ENCODE measurements at regions not wholly inside any gene's neighbourhood (a gene's known extent, or its start where the extent isn't known, plus 50 kb on each side); places are given as distances from the start of the nearest gene placed in this dataset.

- 67% methylated on average over 3 of the region's 4 CpGs for WGBS (ENCODE audit: insufficient coverage)
- DNase-seq (no peak), ATAC-seq (ENCODE audit: low read depth) (no peak)
- no peak for TF ChIP-seq EZH2 (IDR thresholded peaks at IDR 0.05; ENCODE audit: borderline replicate concordance, insufficient read depth, low read depth, low read length, poor library complexity, severe bottlenecking)
- TF ChIP-seq CTCF (IDR thresholded peaks at IDR 0.05) = no peak
- Mint-ChIP-seq H3K4me1 (no peaks in the 10 kb centered on the region), H3K27ac (no peak overlapping the region), H3K4me3 (no peak overlapping the region), H3K9me3 (ENCODE audit: insufficient read depth) (no peaks in the 10 kb centered on the region), H3K27me3 (peaks cover 3% of the 10 kb centered on the region)
- Histone ChIP-seq H3K9ac (ENCODE audit: low read length) (no peak overlapping the region), H3K27me3 (replicated peaks in 1 of 4; ENCODE audit: control extremely low read depth in 1 of 4, control insufficient read depth in 3 of 4, insufficient read depth in 4 of 4, low read length in 3 of 4) (peaks cover 0 to 6% (median 0%) of the 10 kb centered on the region in 4 experiments), H3K27ac (ENCODE audit: low read length in 2 of 2) (no peak overlapping the region), H4K20me1 (ENCODE audit: control insufficient read depth, insufficient read depth, low read length, poor library complexity, severe bottlenecking) (no peaks in the 10 kb centered on the region), H3K4me2 (replicated peaks; ENCODE audit: low read depth, low read length, poor library complexity, severe bottlenecking) (no peak overlapping the region), H3K36me3 (replicated peaks in 1 of 2; ENCODE audit: control extremely low read depth in 1 of 2, control insufficient read depth in 1 of 2, extremely low read depth in 1 of 2, insufficient read depth in 2 of 2, low read length in 1 of 2) (no peaks in the 10 kb centered on the region), H3K9me3 (ENCODE audit: control extremely low read depth in 1 of 3, control insufficient read depth in 2 of 3, insufficient read depth in 1 of 3, low read length in 2 of 3) (no peaks in the 10 kb centered on the region), H3K79me2 (ENCODE audit: control insufficient read depth, insufficient read depth, low read length) (no peaks in the 10 kb centered on the region), H3K4me1 (ENCODE audit: control insufficient read depth in 2 of 2, insufficient read depth in 2 of 2, low read length in 2 of 2) (no peaks in the 10 kb centered on the region), H2AFZ (ENCODE audit: insufficient read depth, low read depth, low read length, poor library complexity, severe bottlenecking) (no peak overlapping the region), H3K4me3 (ENCODE audit: control extremely low read depth in 1 of 5, extremely low read depth in 1 of 5, insufficient read depth in 1 of 5, low read depth in 2 of 5, low read length in 4 of 5) (no peak overlapping the region)
- ChIA-PET CTCF (interaction anchor here (1.4 kb wide), 1 partner anchor 9 kb away, joined by 3 read pairs; no protein-coding TSS in a partner anchor), POLR2A (no interaction called here)
- intact Hi-C loops (cut with micrococcal nuclease) = no loop called here
Observed at GRCh38 chr1:184199438-184200085, 148.0 kb downstream of the TSEN15 start.

- no peak overlapping the region for H3K27ac Mint-ChIP-seq
- H3K4me3 Mint-ChIP-seq = no peak overlapping the region
- no peaks in the 10 kb centered on the region for H3K9me3 Mint-ChIP-seq (ENCODE audit: insufficient read depth)
- Histone ChIP-seq H3K4me1 (ENCODE audit: control insufficient read depth in 2 of 2, insufficient read depth in 2 of 2, low read length in 2 of 2) (no peaks in the 10 kb centered on the region), H3K9ac (ENCODE audit: low read length) (no peak overlapping the region), H3K79me2 (ENCODE audit: control insufficient read depth, insufficient read depth, low read length) (no peaks in the 10 kb centered on the region), H3K27me3 (replicated peaks in 1 of 4; ENCODE audit: control extremely low read depth in 1 of 4, control insufficient read depth in 3 of 4, insufficient read depth in 4 of 4, low read length in 3 of 4) (peaks cover 0 to 5% (median 0%) of the 10 kb centered on the region in 4 experiments), H4K20me1 (ENCODE audit: control insufficient read depth, insufficient read depth, low read length, poor library complexity, severe bottlenecking) (no peaks in the 10 kb centered on the region), H3K4me2 (replicated peaks; ENCODE audit: low read depth, low read length, poor library complexity, severe bottlenecking) (no peak overlapping the region), H2AFZ (ENCODE audit: insufficient read depth, low read depth, low read length, poor library complexity, severe bottlenecking) (no peak overlapping the region), H3K36me3 (replicated peaks in 1 of 2; ENCODE audit: control extremely low read depth in 1 of 2, control insufficient read depth in 1 of 2, extremely low read depth in 1 of 2, insufficient read depth in 2 of 2, low read length in 1 of 2) (no peaks in the 10 kb centered on the region), H3K9me3 (ENCODE audit: control extremely low read depth in 1 of 3, control insufficient read depth in 2 of 3, insufficient read depth in 1 of 3, low read length in 2 of 3) (no peaks in the 10 kb centered on the region), H3K4me3 (ENCODE audit: control extremely low read depth in 1 of 5, extremely low read depth in 1 of 5, insufficient read depth in 1 of 5, low read depth in 2 of 5, low read length in 4 of 5) (no peak overlapping the region), H3K27ac (ENCODE audit: low read length in 2 of 2) (no peak overlapping the region)
- no peak for ATAC-seq (ENCODE audit: low read depth)
- ChIA-PET POLR2A (no interaction called here), CTCF (interaction anchor here (1.2 kb wide), 1 partner anchor 9 kb away, joined by 3 read pairs; no protein-coding TSS in a partner anchor)
- 72% methylated on average over 2 of the region's 2 CpGs for WGBS (ENCODE audit: insufficient coverage)
- no peak for DNase-seq
- peaks cover 14% of the 10 kb centered on the region for H3K27me3 Mint-ChIP-seq
- TF ChIP-seq EZH2 (IDR thresholded peaks at IDR 0.05; ENCODE audit: borderline replicate concordance, insufficient read depth, low read depth, low read length, poor library complexity, severe bottlenecking) (no peak), CTCF (IDR thresholded peaks at IDR 0.05) (no peak)
- H3K4me1 Mint-ChIP-seq = no peaks in the 10 kb centered on the region
- intact Hi-C loops (cut with micrococcal nuclease) = no loop called here
Observed at GRCh38 chr1:184208622-184209021, 157.1 kb downstream of the TSEN15 start.
